HepG2 (cell line): ENCODE measurements at regions not wholly inside any gene's neighbourhood (a gene's known extent, or its start where the extent isn't known, plus 50 kb on each side); places are given as distances from the start of the nearest gene placed in this dataset.

Source experiments
- ATAC-seq: fragments of 200-7000 bp; cut with Tn5 transposase; 3 replicates; pipeline ENCODE4 v1.9.1; 2020; ENCODE audit warnings: mild to moderate bottlenecking, moderate library complexity
- BruUV-seq: library from RNA; stranded (reverse); fragments of 400-500 nt; replicated peaks from 2 replicates; lab custom pipeline; 2021; lab: Mats Ljungman, UMichigan
- CTCF ChIA-PET: fragments of 300-600 bp; formaldehyde crosslinking; extraction: SDS; loops from one replicate; lab custom pipeline; 2021; ENCODE audit warnings: low total read pairs, inconsistent platforms, low intra/inter-chr PET ratio; lab: Yijun Ruan, JAX
- POLR2A ChIA-PET: fragments of 350-600 bp; sonication (Branson Sonifier 250); formaldehyde crosslinking; loops from one replicate; lab custom pipeline; 2020; ENCODE audit warnings: antibody characterized with exemption, inconsistent platforms; lab: Yijun Ruan, JAX
- DNase-seq: peaks from one replicate; pipeline ENCODE4 v3.0.0-alpha.2; 2015; ENCODE audit warnings: low spot score
- FAIRE-seq: peaks from 3 replicates; lab custom pipeline; 2011; peaks lifted over from hg19 to GRCh38; lab: Jason Lieb, UNC
- H2AFZ ChIP-seq: one replicate; pipeline ENCODE4 v1.6.1; 2011; ENCODE audit warnings: low read length, inconsistent platforms
- H3K27ac ChIP-seq: fragments of 300-600 bp; 3 replicates; pipeline ENCODE4 v1.8.0; 2011; ENCODE audit warnings: mixed run types, mild to moderate bottlenecking, mixed read lengths, low read length, inconsistent platforms; ENCODE audit not compliant: insufficient read depth; ENCODE audit errors: extremely low read length
- H3K27me3 ChIP-seq, 2 experiments: fragments of 200-600 bp in 1 of 2; 2 replicates in 1 of 2; 3 replicates in 1 of 2; pipeline versions ENCODE4 v1.6.0 to v1.8.0; 2011; ENCODE audit warnings: low read length in 2 of 2, mild to moderate bottlenecking in 2 of 2, moderate library complexity in 2 of 2, inconsistent platforms in 1 of 2; ENCODE audit not compliant: insufficient read depth in 2 of 2, control insufficient read depth in 1 of 2
- H3K36me3 ChIP-seq, 2 experiments: fragments of 200-600 bp in 1 of 2; replicated peaks in 1 of 2; 2 replicates in 1 of 2; 3 replicates in 1 of 2; pipeline versions ENCODE4 v1.5.1 to v1.8.0; 2011; ENCODE audit warnings: low read length in 2 of 2, inconsistent platforms in 1 of 2; ENCODE audit not compliant: insufficient read depth in 2 of 2, control insufficient read depth in 1 of 2
- H3K4me1 ChIP-seq: 2 replicates; pipeline ENCODE4 v1.5.1; 2012; ENCODE audit warnings: low read length, inconsistent platforms; ENCODE audit not compliant: insufficient read depth
- H3K4me2 ChIP-seq: 2 replicates; pipeline ENCODE4 v1.6.0; 2011; ENCODE audit warnings: low read depth, low read length, inconsistent platforms
- H3K4me3 ChIP-seq, 3 experiments: fragments of 200-600 bp in 1 of 3; sonication (generic), shearing (Covaris generic) in 1 of 3; replicated peaks in 1 of 3; 2 replicates each; pipeline ENCODE4 v1.5.1; 2011 to 2016; ENCODE audit warnings: low read length in 3 of 3, inconsistent platforms in 2 of 3, low read depth in 2 of 3, mild to moderate bottlenecking in 2 of 3, control low read depth in 1 of 3, mixed read lengths in 1 of 3; ENCODE audit not compliant: insufficient read depth in 1 of 3
- H3K79me2 ChIP-seq: one replicate; pipeline ENCODE4 v1.6.1; 2011; ENCODE audit warnings: low read length, inconsistent platforms; ENCODE audit not compliant: insufficient read depth
- H3K9ac ChIP-seq: 2 replicates; pipeline ENCODE4 v1.6.0; 2011; ENCODE audit warnings: mild to moderate bottlenecking, low read depth, low read length, inconsistent platforms; ENCODE audit not compliant: insufficient read depth
- H3K9me3 ChIP-seq: 2 replicates; pipeline ENCODE4 v1.5.1; 2012; ENCODE audit warnings: mild to moderate bottlenecking, low read length
- H4K20me1 ChIP-seq: 2 replicates; pipeline ENCODE4 v1.6.0; 2011; ENCODE audit warnings: inconsistent platforms, mild to moderate bottlenecking, low read length, moderate library complexity; ENCODE audit not compliant: insufficient read depth
- AFF4 ChIP-seq: sonication (generic); formaldehyde crosslinking; IDR thresholded peaks from 2 replicates; pipeline ENCODE4 v1.4.0; 2020; ENCODE audit warnings: missing genetic modification reagents
- ATF7 ChIP-seq, 2 experiments: fragments of 450-650 bp in 1 of 2; sonication (generic) in 1 of 2; formaldehyde crosslinking in 1 of 2; IDR thresholded peaks; 2 replicates each; pipeline versions ENCODE4 v1.4.0 to v1.6.1; 2016 to 2020; ENCODE audit warnings: antibody characterized with exemption in 1 of 2, mild to moderate bottlenecking in 1 of 2, missing genetic modification reagents in 1 of 2
- CTCF ChIP-seq: sonication (generic); formaldehyde crosslinking; IDR thresholded peaks from 2 replicates; pipeline ENCODE4 v1.5.0; 2020; ENCODE audit warnings: mild to moderate bottlenecking, missing genetic modification reagents, moderate library complexity
- FOXA1 ChIP-seq, 2 experiments: fragments of 450-650 bp in 1 of 2; sonication (generic) in 1 of 2; formaldehyde crosslinking in 1 of 2; IDR thresholded peaks; 2 replicates each; pipeline versions ENCODE4 v1.4.0 to v1.6.1; 2016 to 2020; ENCODE audit warnings: missing genetic modification reagents in 1 of 2
- IRX3 ChIP-seq: sonication (generic); formaldehyde crosslinking; IDR thresholded peaks from 2 replicates; pipeline ENCODE4 v1.8.1; 2023; ENCODE audit warnings: mild to moderate bottlenecking, low read depth, missing genetic modification reagents, borderline replicate concordance
- NR2F6 ChIP-seq, 2 experiments: IDR thresholded peaks; 2 replicates each; pipeline ENCODE4 v1.6.1; 2016; ENCODE audit warnings: antibody characterized with exemption in 1 of 2, mild to moderate bottlenecking in 1 of 2
- PAWR ChIP-seq: sonication (generic); formaldehyde crosslinking; IDR thresholded peaks from 2 replicates; pipeline ENCODE4 v1.4.0; 2020; ENCODE audit warnings: missing genetic modification reagents, mild to moderate bottlenecking, borderline replicate concordance
- STAG1 ChIP-seq: sonication (generic); formaldehyde crosslinking; IDR thresholded peaks from 2 replicates; pipeline ENCODE4 v1.4.0; 2020; ENCODE audit warnings: missing genetic modification reagents
- TCF12 ChIP-seq, 2 experiments: fragments of 450-650 bp in 1 of 2; sonication (generic) in 1 of 2; formaldehyde crosslinking in 1 of 2; IDR thresholded peaks; 2 replicates each; pipeline versions ENCODE4 v1.6.1 to v1.8.0; 2017 to 2022; ENCODE audit warnings: antibody characterized with exemption in 1 of 2, mild to moderate bottlenecking in 1 of 2, missing genetic modification reagents in 1 of 2, moderate library complexity in 1 of 2
- ZKSCAN5 ChIP-seq: sonication (generic); formaldehyde crosslinking; IDR thresholded peaks from 2 replicates; pipeline ENCODE4 v1.5.1; 2020; ENCODE audit warnings: mild to moderate bottlenecking, missing genetic modification reagents
- ZXDC ChIP-seq: sonication (generic); formaldehyde crosslinking; IDR thresholded peaks from 2 replicates; pipeline ENCODE4 v1.5.0; 2020; ENCODE audit warnings: mild to moderate bottlenecking, missing genetic modification reagents
- WGBS: methylation state at CpG from one replicate; pipeline ENCODE4 v1.1.6; 2017; ENCODE audit warnings: low lambda C conversion rate; 5-methylcytosine and 5-hydroxymethylcytosine counted together
- in situ Hi-C: cut with HindIII; loops from 2 replicates; pipeline ENCODE4 v1.10.0; 2017; ENCODE audit warnings: low pct_unique_long_range_greater_than_20kb; ENCODE audit not compliant: extremely low pct_ligation_motif_present
- intact Hi-C: fragments of 100-400 bp; cut with micrococcal nuclease; formaldehyde crosslinking; loops from one replicate; pipeline ENCODE4 v1.10.0; 2022; ENCODE audit not compliant: unreplicated experiment

GRCh38 chr6:133184798-133185372 lies 56.3 kb upstream of the EYA4 start:
- in situ Hi-C loops = no loop called here
- Histone ChIP-seq H3K4me2 (no peak overlapping the region), H3K27ac (no peak overlapping the region), H3K9ac (no peak overlapping the region), H3K4me1 (no peaks in the 10 kb centered on the region), H3K27me3 (no peaks in the 10 kb centered on the region), H2AFZ (no peak overlapping the region), H4K20me1 (no peaks in the 10 kb centered on the region), H3K79me2 (no peaks in the 10 kb centered on the region), H3K9me3 (no peaks in the 10 kb centered on the region), H3K4me3 (no peak overlapping the region), H3K36me3 (no peaks in the 10 kb centered on the region)
- no peak for DNase-seq
- no peak for ATAC-seq
- ChIA-PET CTCF (interaction anchor here (0.7 to 1.4 kb wide), 2 partner anchors 222 to 369 kb away, joined by 3 to 4 read pairs; no protein-coding TSS in a partner anchor), POLR2A (no interaction called here)
- TF ChIP-seq CTCF (CRISPR knock-in tag) (peak; percentile 10; the same call in 1 of the 2 replicates), STAG1 (CRISPR knock-in tag) (peak; percentile 49), ATF7 (IDR thresholded peaks at IDR 0.05) (no peak), ATF7 (CRISPR knock-in tag; IDR thresholded peaks at IDR 0.05) (no peak), PAWR (CRISPR knock-in tag) (no peak), ZKSCAN5 (CRISPR knock-in tag) (no peak), TCF12 (IDR thresholded peaks at IDR 0.05) (no peak), TCF12 (CRISPR knock-in tag; IDR thresholded peaks at IDR 0.05) (no peak), NR2F6 (IDR thresholded peaks at IDR 0.05) (no peak), NR2F6 (CRISPR knock-in tag; IDR thresholded peaks at IDR 0.05) (no peak), FOXA1 (IDR thresholded peaks at IDR 0.05) (no peak), FOXA1 (CRISPR knock-in tag; IDR thresholded peaks at IDR 0.05) (no peak), AFF4 (CRISPR knock-in tag) (no peak), IRX3 (CRISPR knock-in tag) (no peak), ZXDC (no peak)
- BruUV-seq = no TSS peak
- WGBS = 6% methylated on average over 2 of the region's 2 CpGs
- intact Hi-C loops = loop anchor here (1.0 to 5.0 kb wide), 3 partner anchors 223 to 368 kb away; no protein-coding TSS in a partner anchor
- FAIRE-seq = no peak
